HepG2 (cell line): ENCODE measurements at regions not wholly inside any gene's neighbourhood (a gene's known extent, or its start where the extent isn't known, plus 50 kb on each side); places are given as distances from the start of the nearest gene placed in this dataset.

ENCODE experiments used
- USF2 ChIP-seq, 2 experiments: sonication (generic) in 1 of 2; formaldehyde crosslinking in 1 of 2; IDR thresholded peaks; 2 replicates each; pipeline versions ENCODE4 v1.5.1 to v1.6.1; 2011 to 2020; ENCODE audit warnings: borderline replicate concordance in 1 of 2, low read depth in 1 of 2, low read length in 1 of 2, mild to moderate bottlenecking in 1 of 2, missing genetic modification reagents in 1 of 2, moderate library complexity in 1 of 2
- ZBTB33 ChIP-seq: sonication (generic); formaldehyde crosslinking; IDR thresholded peaks from 2 replicates; pipeline ENCODE4 v1.4.0; 2020; ENCODE audit warnings: missing genetic modification reagents
- ZNF740 ChIP-seq: sonication (generic); formaldehyde crosslinking; IDR thresholded peaks from 2 replicates; pipeline ENCODE4 v1.4.0; 2020; ENCODE audit warnings: missing genetic modification reagents

- TF ChIP-seq ZNF740 (CRISPR knock-in tag) (no peak), ZBTB33 (CRISPR knock-in tag) (no peak), USF2 (IDR thresholded peaks at IDR 0.05; ENCODE audit: low read depth, low read length) (no peak), USF2 (CRISPR knock-in tag; IDR thresholded peaks at IDR 0.05; ENCODE audit: borderline replicate concordance) (no peak)
These were observed 176.3 kb upstream of the C1orf174 start for GRCh38 chr1:4076346-4076745.
